ENCODE measurements at regions not wholly inside any gene's neighbourhood (a gene's known extent, or its start where the extent isn't known, plus 50 kb on each side); places are given as distances from the start of the nearest gene placed in this dataset.
"Not testable (repeated sequence)": the region's sequence is repeated elsewhere in the genome, so short reads cannot be mapped to it uniquely, and the experiment has no call there.

DNA sequence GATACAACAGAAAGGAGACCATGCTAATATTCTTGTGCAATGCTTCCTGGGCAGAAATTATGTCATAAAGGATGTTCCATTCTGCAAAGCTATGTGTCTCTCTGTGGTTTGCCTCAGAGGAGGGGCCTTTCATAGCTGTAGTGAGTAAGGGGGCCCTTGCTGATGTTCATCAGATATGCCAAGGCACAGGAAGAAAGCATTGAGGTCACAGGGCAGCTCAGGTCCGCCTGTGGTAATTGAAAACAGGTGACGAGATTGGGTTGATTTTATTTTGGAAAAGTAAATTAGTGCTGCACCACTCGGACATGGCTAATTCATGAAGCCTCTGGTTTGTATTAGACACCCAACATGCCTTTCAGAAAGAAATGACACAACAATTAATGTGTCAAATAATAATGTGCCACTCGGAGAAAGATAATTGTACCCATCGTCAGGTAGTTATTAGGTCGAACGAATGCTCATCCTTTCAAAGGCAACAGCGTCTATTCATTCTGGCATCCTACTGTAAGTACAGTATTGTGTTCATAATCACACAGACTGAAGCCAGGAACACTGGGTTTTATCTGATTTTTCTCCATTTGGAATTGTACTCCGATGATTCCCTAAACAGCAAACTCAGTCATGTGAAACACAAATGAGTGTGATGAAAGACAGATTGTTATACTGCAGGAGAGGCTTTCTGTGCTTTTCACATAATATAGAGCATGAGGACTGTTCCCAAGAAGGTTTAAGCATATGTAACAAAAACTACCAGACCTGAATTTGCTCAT, 421.6 kb upstream of the KLF12 start:
- Histone ChIP-seq H3K27me3 (ENCODE audit: control insufficient read depth, insufficient read depth, low read length) (no peaks in the 10 kb centered on the region), H3K9me3 (ENCODE audit: control insufficient read depth, low read depth, low read length) (no peaks in the 10 kb centered on the region), H3K4me3 (ENCODE audit: low read length) (no peak overlapping the region), H3K27ac (ENCODE audit: low read length) (no peak overlapping the region), H3K9ac (ENCODE audit: low read length) (no peak overlapping the region), H3K4me1 (ENCODE audit: control insufficient read depth, low read depth, low read length) (no peaks in the 10 kb centered on the region), H3K36me3 (ENCODE audit: control insufficient read depth, low read depth, low read length) (no peaks in the 10 kb centered on the region)

DNA sequence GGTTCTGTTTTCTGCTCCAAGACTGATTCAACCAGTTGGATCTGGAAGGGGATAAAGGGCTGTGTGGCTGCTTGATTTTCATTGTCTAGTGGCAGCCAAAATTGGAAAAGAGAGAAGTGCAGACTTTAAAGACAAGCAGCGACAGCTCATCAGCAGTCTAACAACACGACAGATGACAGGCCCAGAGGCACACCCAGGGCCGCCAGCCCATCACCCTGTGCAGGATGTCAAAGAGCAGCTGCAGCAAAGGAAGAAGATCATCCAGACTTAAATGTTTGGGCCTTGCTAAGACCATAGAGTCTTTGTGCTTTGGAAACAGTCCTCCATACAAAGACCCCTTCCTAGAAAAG, 421.0 kb upstream of the KLF12 start:
- no peaks in the 10 kb centered on the region for H3K36me3 ChIP-seq (ENCODE audit: control insufficient read depth, low read depth, low read length)
- no peak overlapping the region for H3K4me3 ChIP-seq (ENCODE audit: low read length)
- H3K4me1 ChIP-seq (ENCODE audit: control insufficient read depth, low read depth, low read length), result peaks cover under 1% of the 10 kb centered on the region
- H3K9me3 ChIP-seq (ENCODE audit: control insufficient read depth, low read depth, low read length), result no peaks in the 10 kb centered on the region
- H3K9ac ChIP-seq (ENCODE audit: low read length), result no peak overlapping the region
- H3K27me3 ChIP-seq (ENCODE audit: control insufficient read depth, insufficient read depth, low read length), result no peaks in the 10 kb centered on the region
- H3K27ac ChIP-seq (ENCODE audit: low read length), result no peak overlapping the region

DNA sequence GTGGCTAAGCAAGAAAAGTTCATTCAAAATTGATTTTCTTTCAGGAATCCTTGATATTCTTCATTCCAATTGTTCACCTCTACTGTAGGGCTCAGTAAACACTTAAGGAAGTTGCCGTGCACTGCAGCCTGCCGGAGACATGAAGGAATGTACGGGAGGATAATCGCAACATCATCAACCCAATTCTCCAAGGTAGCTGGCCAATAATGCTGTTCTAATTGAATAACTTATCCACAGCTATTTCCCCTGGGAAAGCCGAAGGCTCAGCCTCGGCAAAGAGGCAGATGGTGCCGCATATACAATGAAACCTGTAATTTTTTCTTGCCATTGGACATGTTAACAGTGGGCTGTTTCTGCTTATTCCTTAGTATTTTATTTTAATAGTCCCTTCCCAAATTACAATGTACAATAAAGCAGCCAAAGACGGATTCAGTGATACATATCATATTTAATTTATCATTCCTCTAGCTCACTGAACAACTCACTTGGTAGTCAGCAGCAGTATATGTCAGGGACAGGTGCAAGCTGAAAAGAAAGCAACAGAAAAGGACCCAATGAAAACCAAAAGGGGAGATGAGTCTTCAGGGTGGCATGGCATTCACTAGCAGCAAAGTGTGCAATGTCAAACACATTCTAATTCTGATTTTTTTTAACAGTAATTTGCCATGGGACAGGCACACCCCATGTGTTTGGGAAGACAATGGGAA, 420.5 kb upstream of the KLF12 start:
- peaks cover 6% of the 10 kb centered on the region for H3K4me1 ChIP-seq (ENCODE audit: control insufficient read depth, low read depth, low read length)

DNA sequence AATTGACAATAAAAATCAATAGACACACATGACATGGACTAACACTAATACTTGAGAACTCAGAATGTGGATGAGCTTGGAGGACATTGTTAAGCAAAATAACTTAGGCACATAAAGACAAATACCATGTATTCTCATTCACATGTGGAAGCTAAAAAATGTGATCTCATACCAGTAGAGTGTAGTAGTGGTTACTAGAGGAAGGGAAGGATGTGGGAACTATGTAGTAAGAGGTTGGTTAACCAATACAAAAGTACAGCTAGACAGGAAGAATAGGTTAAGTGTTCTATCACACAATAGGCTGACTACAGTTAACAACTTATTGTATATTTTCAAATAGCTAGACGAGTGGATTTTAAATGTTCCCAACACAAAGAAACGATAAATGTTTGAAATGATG, 415.8 kb upstream of the KLF12 start:
- no peak overlapping the region for H3K27ac ChIP-seq (ENCODE audit: low read length)
- H3K9me3 ChIP-seq (ENCODE audit: control insufficient read depth, low read depth, low read length), result no peaks in the 10 kb centered on the region
- H3K36me3 ChIP-seq (ENCODE audit: control insufficient read depth, low read depth, low read length), result no peaks in the 10 kb centered on the region
- no peaks in the 10 kb centered on the region for H3K27me3 ChIP-seq (ENCODE audit: control insufficient read depth, insufficient read depth, low read length)
- H3K4me1 ChIP-seq (ENCODE audit: control insufficient read depth, low read depth, low read length), result peaks cover 6% of the 10 kb centered on the region
- no peak overlapping the region for H3K9ac ChIP-seq (ENCODE audit: low read length)
- H3K4me3 ChIP-seq (ENCODE audit: low read length), result no peak overlapping the region

More for the DNA sequence above, 420.5 kb upstream of the KLF12 start:
- Histone ChIP-seq H3K27ac (ENCODE audit: low read length) (no peak overlapping the region), H3K9ac (ENCODE audit: low read length) (no peak overlapping the region), H3K4me3 (ENCODE audit: low read length) (no peak overlapping the region), H3K9me3 (ENCODE audit: control insufficient read depth, low read depth, low read length) (no peaks in the 10 kb centered on the region), H3K27me3 (ENCODE audit: control insufficient read depth, insufficient read depth, low read length) (no peaks in the 10 kb centered on the region), H3K36me3 (ENCODE audit: control insufficient read depth, low read depth, low read length) (no peaks in the 10 kb centered on the region)

DNA sequence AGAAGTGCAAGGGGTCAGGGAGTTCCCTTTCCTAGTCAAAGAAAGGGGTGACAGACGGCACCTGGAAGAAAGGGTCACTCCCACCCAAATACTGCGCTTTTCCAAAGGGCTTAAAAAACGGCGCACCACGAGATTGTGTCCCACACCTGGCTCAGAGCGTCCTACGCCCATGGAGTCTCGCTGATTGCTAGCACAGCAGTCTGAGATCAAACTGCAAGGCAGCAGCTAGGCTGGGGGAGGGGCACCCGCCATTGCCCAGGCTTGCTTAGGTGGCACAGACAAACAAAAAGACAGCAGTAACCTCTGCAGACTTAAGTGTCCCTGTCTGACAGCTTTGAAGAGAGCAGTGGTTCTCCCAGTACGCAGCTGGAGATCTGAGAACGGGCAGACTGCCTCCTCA, 402.4 kb upstream of the KLF12 start:
- not testable (repeated sequence) for H3K9me3 ChIP-seq (ENCODE audit: control insufficient read depth, low read depth, low read length); H3K4me3 ChIP-seq (ENCODE audit: low read length); H3K9ac ChIP-seq (ENCODE audit: low read length); H3K27me3 ChIP-seq (ENCODE audit: control insufficient read depth, insufficient read depth, low read length); H3K36me3 ChIP-seq (ENCODE audit: control insufficient read depth, low read depth, low read length); H3K4me1 ChIP-seq (ENCODE audit: control insufficient read depth, low read depth, low read length); H3K27ac ChIP-seq (ENCODE audit: low read length)

DNA sequence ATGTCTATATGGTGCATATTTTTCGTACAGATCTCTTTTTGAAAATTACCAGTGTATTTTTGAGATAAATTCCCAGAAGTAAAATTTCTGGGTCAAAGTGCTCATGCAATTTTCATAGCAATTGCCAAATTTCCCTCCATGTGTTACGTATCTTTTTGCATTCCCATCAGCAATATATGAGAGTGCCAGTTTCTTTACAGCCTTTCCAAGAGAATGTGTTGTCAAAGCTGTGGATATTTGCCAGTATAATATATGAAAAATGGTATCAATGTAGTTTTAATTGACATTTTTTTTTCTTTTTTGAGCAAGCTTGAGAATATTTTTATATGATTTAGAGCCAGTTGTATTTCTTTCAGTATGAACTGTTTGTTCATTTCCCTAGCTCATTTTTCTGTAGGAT, 399.0 kb upstream of the KLF12 start:
- Histone ChIP-seq H3K4me1 (ENCODE audit: control insufficient read depth, low read depth, low read length) (no peaks in the 10 kb centered on the region), H3K27ac (ENCODE audit: low read length) (no peak overlapping the region), H3K9ac (ENCODE audit: low read length) (no peak overlapping the region), H3K36me3 (ENCODE audit: control insufficient read depth, low read depth, low read length) (no peaks in the 10 kb centered on the region), H3K4me3 (ENCODE audit: low read length) (no peak overlapping the region), H3K27me3 (ENCODE audit: control insufficient read depth, insufficient read depth, low read length) (no peaks in the 10 kb centered on the region), H3K9me3 (ENCODE audit: control insufficient read depth, low read depth, low read length) (no peaks in the 10 kb centered on the region)

DNA sequence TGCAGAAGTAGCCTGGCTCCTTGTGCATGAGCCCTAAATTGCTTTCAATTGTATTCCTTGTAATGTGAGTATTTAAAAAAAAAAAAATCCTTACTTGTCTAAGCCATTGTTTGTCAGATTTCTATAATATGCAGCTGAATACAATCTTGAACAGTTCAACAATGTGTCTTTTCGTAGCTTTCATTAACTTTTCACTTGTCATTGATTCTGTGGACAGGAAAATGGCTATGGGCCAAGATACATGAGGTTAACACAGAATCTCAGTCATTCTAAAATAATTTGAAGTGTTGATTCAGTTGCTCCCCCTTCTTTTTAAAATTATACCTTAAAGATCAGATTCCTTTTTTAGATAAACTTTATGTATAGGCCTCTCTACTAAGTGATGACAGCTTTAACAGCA, 395.8 kb upstream of the KLF12 start:
- H3K27ac ChIP-seq (ENCODE audit: low read length), result no peak overlapping the region
- H3K9me3 ChIP-seq (ENCODE audit: control insufficient read depth, low read depth, low read length), result no peaks in the 10 kb centered on the region
- H3K9ac ChIP-seq (ENCODE audit: low read length), result no peak overlapping the region
- H3K27me3 ChIP-seq (ENCODE audit: control insufficient read depth, insufficient read depth, low read length), result no peaks in the 10 kb centered on the region
- H3K4me3 ChIP-seq (ENCODE audit: low read length), result no peak overlapping the region
- no peaks in the 10 kb centered on the region for H3K36me3 ChIP-seq (ENCODE audit: control insufficient read depth, low read depth, low read length)
- H3K4me1 ChIP-seq (ENCODE audit: control insufficient read depth, low read depth, low read length), result no peaks in the 10 kb centered on the region

DNA sequence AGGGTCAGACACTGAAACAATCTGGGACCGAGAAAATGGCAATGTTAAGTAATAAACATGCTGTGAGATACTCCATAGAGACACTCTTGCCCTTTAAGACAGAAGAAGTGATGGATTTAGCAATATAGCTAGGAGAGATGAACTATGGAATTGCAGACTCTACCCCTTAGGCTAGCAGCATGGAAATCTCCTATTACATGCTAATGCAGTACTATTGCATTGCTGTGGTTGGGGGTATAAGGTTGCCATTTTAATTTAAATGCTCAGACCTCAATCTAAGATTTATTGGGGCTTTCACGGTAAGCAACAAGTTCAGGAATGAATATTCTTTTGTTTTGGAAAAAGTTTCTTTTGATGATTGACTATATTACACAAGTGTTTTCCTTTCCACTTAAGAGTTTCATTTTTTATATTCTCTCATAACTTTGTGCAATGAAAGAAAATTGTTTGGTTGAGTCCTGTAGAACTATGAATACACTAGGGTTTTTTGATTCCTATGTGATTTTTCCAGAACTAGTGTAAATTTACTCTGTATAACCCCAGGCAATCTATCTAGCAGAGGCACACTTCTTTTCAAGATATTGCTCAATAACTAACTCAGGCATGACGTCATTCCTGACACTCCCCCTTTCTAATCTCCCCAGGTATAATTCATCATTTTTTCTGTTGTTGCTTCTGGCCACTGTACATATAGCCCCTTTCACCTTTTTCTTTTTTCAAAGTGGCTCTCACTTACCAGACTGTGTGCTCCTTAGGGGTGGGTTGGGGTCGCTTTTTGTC, 394.7 kb upstream of the KLF12 start:
- no peaks in the 10 kb centered on the region for H3K9me3 ChIP-seq (ENCODE audit: control insufficient read depth, low read depth, low read length)

DNA sequence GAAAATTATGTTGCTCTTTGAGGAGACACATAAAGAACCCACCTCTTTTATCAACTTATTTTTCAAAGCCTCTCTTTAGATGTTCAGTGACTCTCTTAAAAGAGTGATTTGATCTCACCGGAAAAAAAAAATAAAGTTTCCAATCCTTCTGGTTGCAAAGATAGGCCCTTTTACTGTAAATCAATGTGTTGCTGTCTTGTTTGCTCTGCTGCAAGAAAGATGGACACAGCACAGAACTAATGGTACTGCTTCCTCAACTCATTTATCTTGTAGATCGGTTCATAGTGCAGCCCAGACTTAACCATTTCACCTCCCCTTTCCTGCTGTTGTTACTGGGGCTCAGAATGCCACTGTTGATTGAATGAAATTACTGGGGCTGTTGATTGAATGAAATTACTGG, 388.9 kb upstream of the KLF12 start:
- Histone ChIP-seq H3K27me3 (ENCODE audit: control insufficient read depth, insufficient read depth, low read length) (no peaks in the 10 kb centered on the region), H3K27ac (ENCODE audit: low read length) (no peak overlapping the region), H3K9me3 (ENCODE audit: control insufficient read depth, low read depth, low read length) (no peaks in the 10 kb centered on the region), H3K9ac (ENCODE audit: low read length) (no peak overlapping the region), H3K36me3 (ENCODE audit: control insufficient read depth, low read depth, low read length) (no peaks in the 10 kb centered on the region), H3K4me3 (ENCODE audit: low read length) (no peak overlapping the region), H3K4me1 (ENCODE audit: control insufficient read depth, low read depth, low read length) (no peaks in the 10 kb centered on the region)

More for the DNA sequence above, 394.7 kb upstream of the KLF12 start:
- Histone ChIP-seq H3K27ac (ENCODE audit: low read length) (no peak overlapping the region), H3K9ac (ENCODE audit: low read length) (no peak overlapping the region), H3K4me1 (ENCODE audit: control insufficient read depth, low read depth, low read length) (no peaks in the 10 kb centered on the region), H3K4me3 (ENCODE audit: low read length) (no peak overlapping the region), H3K36me3 (ENCODE audit: control insufficient read depth, low read depth, low read length) (no peaks in the 10 kb centered on the region), H3K27me3 (ENCODE audit: control insufficient read depth, insufficient read depth, low read length) (no peaks in the 10 kb centered on the region)

DNA sequence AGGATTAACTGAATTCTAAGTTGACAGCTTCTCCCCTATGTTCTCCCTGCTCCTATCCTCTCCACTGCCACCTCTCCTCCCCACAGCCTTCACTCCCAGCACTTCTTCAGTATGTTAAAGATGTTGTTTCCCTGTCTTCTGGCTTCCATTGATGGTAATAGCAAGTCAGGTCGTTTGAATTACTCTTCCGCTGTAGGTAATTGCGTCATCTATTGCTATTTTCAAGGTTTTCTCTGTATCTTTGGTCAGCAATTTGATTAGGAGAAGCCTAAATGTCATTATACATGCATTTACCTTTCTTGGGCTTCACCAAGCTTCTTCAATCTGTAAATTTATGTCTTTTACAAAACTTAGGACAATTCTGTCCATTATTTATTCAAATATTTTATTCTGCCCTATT, 377.3 kb upstream of the KLF12 start:
- H3K27me3 ChIP-seq (ENCODE audit: control insufficient read depth, insufficient read depth, low read length), result no peaks in the 10 kb centered on the region
- no peaks in the 10 kb centered on the region for H3K36me3 ChIP-seq (ENCODE audit: control insufficient read depth, low read depth, low read length)
- no peak overlapping the region for H3K27ac ChIP-seq (ENCODE audit: low read length)
- H3K4me1 ChIP-seq (ENCODE audit: control insufficient read depth, low read depth, low read length), result no peaks in the 10 kb centered on the region
- H3K4me3 ChIP-seq (ENCODE audit: low read length), result no peak overlapping the region
- H3K9me3 ChIP-seq (ENCODE audit: control insufficient read depth, low read depth, low read length), result no peaks in the 10 kb centered on the region
- no peak overlapping the region for H3K9ac ChIP-seq (ENCODE audit: low read length)

DNA sequence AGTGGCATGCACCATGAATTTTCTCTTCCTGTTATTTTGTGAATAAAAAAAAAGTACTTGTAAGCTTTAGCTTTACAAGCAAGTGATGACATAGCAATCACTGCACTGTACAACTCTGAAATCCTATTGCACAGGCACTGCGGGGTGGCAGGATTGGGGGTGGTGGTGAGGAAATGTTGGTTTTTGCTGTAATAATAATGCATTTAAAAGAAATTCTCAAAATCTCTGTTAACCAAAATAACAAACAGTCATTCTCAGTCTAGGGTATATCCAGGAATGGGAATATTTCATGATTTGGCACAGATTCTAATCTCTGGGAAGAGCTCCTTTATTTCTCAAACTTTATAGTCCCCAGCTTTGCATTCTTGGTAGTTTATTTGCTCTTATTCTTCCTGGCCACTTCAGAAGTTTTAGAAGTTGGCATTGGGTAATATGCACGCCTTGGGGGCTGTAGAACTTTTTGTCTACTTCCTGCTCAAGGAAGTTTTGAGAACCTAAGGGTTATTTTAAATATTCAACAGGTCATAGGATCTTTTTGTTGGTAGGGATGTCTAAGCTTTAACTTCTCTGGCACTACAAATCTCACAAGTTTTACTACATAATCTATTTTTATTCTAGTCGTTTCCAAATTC, 353.0 kb upstream of the KLF12 start:
- Histone ChIP-seq H3K4me3 (ENCODE audit: low read length) (no peak overlapping the region), H3K27ac (ENCODE audit: low read length) (no peak overlapping the region), H3K36me3 (ENCODE audit: control insufficient read depth, low read depth, low read length) (no peaks in the 10 kb centered on the region), H3K4me1 (ENCODE audit: control insufficient read depth, low read depth, low read length) (no peaks in the 10 kb centered on the region), H3K9ac (ENCODE audit: low read length) (no peak overlapping the region), H3K9me3 (ENCODE audit: control insufficient read depth, low read depth, low read length) (no peaks in the 10 kb centered on the region), H3K27me3 (ENCODE audit: control insufficient read depth, insufficient read depth, low read length) (no peaks in the 10 kb centered on the region)

Measured in iPS-18a (cell line).